ENCODE measurements at regions not wholly inside any gene's neighbourhood (a gene's known extent, or its start where the extent isn't known, plus 50 kb on each side); places are given as distances from the start of the nearest gene placed in this dataset.

- Histone ChIP-seq H3K4me3 (no peak overlapping the region), H3K27ac (no peak overlapping the region), H3K4me1 (replicated peaks in 1 of 2) (peaks cover 8 to 13% of the 10 kb centered on the region in 2 donors)
- ATAC-seq (replicated peaks in 6 of 8): no peak
- 88 to 100% (median 100%) methylated on average over 1 to 4 of the region's 4 CpGs; no CpG with 5 or more reads in 7 of the 10 experiments for WGBS, 10 experiments
- in situ Hi-C loops (cut with MboI; ENCODE audit: low pct_unique_long_range_greater_than_20kb in 2 of 9, low sequenced_read_pairs in 9 of 9, unreplicated experiment in 9 of 9): no loop called here
These were observed 58.3 kb upstream of the STXBP1 start for GRCh38 chr9:127553793-127554192.

- H3K27ac ChIP-seq: no peak overlapping the region
- 40 to 100% (median 65%) methylated on average over 1 to 7 of the region's 15 CpGs; no CpG with 5 or more reads in 3 of the 10 experiments for WGBS, 10 experiments
- in situ Hi-C loops (cut with MboI; ENCODE audit: low pct_unique_long_range_greater_than_20kb in 2 of 9, low sequenced_read_pairs in 9 of 9, unreplicated experiment in 9 of 9): no loop called here
These were observed 56.9 kb upstream of the STXBP1 start for GRCh38 chr9:127554966-127555839.

GRCh38 chr9:127555840-127556820, 55.9 kb upstream of the STXBP1 start:
- ATAC-seq (replicated peaks in 6 of 8): peak in 5 of 8 experiments; percentile 14 to 87 (median 78)
- WGBS, 10 experiments: 0 to 100% (median 70%) methylated on average over 1 to 3 of the region's 13 CpGs; no CpG with 5 or more reads in 6 of the 10 experiments
- Histone ChIP-seq H3K4me1 (replicated peaks in 1 of 2) (peaks cover 8 to 13% of the 10 kb centered on the region in 2 donors), H3K4me3 (no peak overlapping the region), H3K27ac (no peak overlapping the region)
- in situ Hi-C loops (cut with MboI; ENCODE audit: low pct_unique_long_range_greater_than_20kb in 2 of 9, low sequenced_read_pairs in 9 of 9, unreplicated experiment in 9 of 9): no loop called here

More at GRCh38 chr9:127554966-127555839, 56.9 kb upstream of the STXBP1 start:
- Histone ChIP-seq H3K4me3 (no peak overlapping the region), H3K4me1 (replicated peaks in 1 of 2) (peaks cover 8 to 13% of the 10 kb centered on the region in 2 donors)
- ATAC-seq (replicated peaks in 6 of 8): peak in 3 of 8 experiments; percentile 2 to 7 (median 3)

DNA sequence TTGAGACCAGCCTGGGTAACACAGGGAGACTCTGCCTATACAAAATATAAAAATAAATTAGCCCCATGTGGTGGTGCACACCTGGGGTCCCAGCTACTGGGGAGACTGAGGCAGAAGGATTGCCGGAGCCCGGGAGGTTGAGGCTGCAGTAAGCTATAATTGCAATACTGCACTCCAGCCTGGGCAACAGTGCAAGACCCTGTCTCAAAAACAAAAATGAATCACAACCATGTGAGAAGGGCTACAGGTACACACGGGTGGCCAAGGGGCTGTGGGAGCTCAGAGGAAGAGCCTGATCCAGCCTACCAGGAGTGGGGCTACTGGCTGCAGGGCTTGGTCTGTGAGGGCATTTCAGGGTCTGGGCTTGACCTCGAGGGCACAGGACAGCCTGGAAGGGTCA, 55.2 kb upstream of the STXBP1 start:
- no peak for ATAC-seq (replicated peaks in 6 of 8)
- peaks cover 8 to 13% of the 10 kb centered on the region in 2 donors for H3K4me1 ChIP-seq (replicated peaks in 1 of 2)
- in situ Hi-C loops (cut with MboI; ENCODE audit: low pct_unique_long_range_greater_than_20kb in 2 of 9, low sequenced_read_pairs in 9 of 9, unreplicated experiment in 9 of 9): no loop called here
- no peak overlapping the region for H3K27ac ChIP-seq
- no peak overlapping the region for H3K4me3 ChIP-seq
- WGBS, 10 experiments: 50 to 100% (median 80%) methylated on average over 1 of the region's 4 CpGs; no CpG with 5 or more reads in 6 of the 10 experiments

DNA sequence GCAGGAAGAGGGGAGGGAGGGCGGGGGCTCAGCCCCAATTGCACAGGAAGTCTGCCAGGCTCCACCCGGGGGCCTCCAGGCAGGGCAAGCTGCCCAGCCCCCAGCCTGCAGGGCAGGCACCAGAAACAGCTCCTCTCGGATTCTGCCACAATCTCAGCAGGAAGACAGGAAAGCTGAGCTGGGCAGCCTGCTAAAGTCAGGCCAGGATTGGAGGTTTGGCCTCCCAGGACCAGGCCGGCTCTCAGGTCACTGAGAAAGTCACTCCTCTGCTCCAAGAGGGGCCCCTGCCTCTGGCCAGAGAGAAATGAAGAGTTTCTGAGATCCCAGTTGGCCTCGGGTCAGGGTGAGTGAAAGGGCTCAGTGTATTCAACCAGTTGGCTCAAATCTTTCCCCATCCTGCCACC, 54.6 kb upstream of the STXBP1 start:
- peak overlapping the region in 1 of 2 donors; percentile 50 for H3K27ac ChIP-seq
- WGBS, 10 experiments: 0 to 80% methylated on average over 1 of the region's 5 CpGs; no CpG with 5 or more reads in 8 of the 10 experiments
- in situ Hi-C loops (cut with MboI; ENCODE audit: low pct_unique_long_range_greater_than_20kb in 2 of 9, low sequenced_read_pairs in 9 of 9, unreplicated experiment in 9 of 9): no loop called here
- no peak overlapping the region for H3K4me3 ChIP-seq
- ATAC-seq (replicated peaks in 6 of 8): peak in 4 of 8 experiments; percentile 4 to 25 (median 8)
- H3K4me1 ChIP-seq (replicated peaks in 1 of 2): peaks cover 8 to 13% of the 10 kb centered on the region in 2 donors

DNA sequence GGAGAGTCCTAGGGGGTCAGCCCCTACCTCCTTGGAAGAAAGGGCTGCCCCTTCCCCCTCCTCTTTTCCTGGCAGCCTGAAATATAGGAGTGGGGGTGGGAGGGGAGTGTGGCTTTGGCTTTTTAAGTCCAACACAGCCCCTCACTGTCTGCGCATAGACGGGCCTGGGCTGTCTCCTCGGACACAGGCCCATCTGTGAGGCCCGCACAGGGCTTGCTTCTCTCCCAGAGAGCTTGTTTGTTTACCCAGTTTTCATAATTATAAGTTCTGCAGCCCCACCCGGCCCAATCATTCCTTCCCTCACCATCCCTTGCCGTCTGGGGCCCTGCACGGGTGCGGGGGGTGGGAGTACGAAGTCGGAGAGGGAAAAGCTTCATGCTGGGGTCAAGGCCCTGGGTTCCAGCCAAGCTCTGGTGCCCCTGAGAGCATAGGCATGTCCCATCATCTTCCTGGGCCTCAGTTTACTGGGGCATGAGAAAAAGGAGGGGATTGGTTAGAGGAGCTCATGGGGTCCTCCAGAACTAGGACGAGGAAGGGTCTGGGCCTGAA, 54.0 kb upstream of the STXBP1 start:
- ATAC-seq (replicated peaks in 6 of 8): peak in 7 of 8 experiments; percentile 0 to 48 (median 10)
- Histone ChIP-seq H3K27ac (peak overlapping the region in 1 of 2 donors; percentile 50), H3K4me1 (replicated peaks in 1 of 2) (peaks cover 8 to 13% of the 10 kb centered on the region in 2 donors), H3K4me3 (no peak overlapping the region)
- in situ Hi-C loops (cut with MboI; ENCODE audit: low pct_unique_long_range_greater_than_20kb in 2 of 9, low sequenced_read_pairs in 9 of 9, unreplicated experiment in 9 of 9): no loop called here
- no CpG with 5 or more reads among the region's 11 CpGs for WGBS, 10 experiments

GRCh38 chr9:127558581-127559246, 53.4 kb upstream of the STXBP1 start:
- H3K27ac ChIP-seq: no peak overlapping the region
- H3K4me3 ChIP-seq: no peak overlapping the region
- ATAC-seq (replicated peaks in 6 of 8): no peak
- 15 to 100% (median 82%) methylated on average over 1 to 8 of the region's 9 CpGs; no CpG with 5 or more reads in 4 of the 10 experiments for WGBS, 10 experiments
- in situ Hi-C loops (cut with MboI; ENCODE audit: low pct_unique_long_range_greater_than_20kb in 2 of 9, low sequenced_read_pairs in 9 of 9, unreplicated experiment in 9 of 9): no loop called here
- H3K4me1 ChIP-seq (replicated peaks in 1 of 2): peaks cover 8 to 13% of the 10 kb centered on the region in 2 donors

DNA sequence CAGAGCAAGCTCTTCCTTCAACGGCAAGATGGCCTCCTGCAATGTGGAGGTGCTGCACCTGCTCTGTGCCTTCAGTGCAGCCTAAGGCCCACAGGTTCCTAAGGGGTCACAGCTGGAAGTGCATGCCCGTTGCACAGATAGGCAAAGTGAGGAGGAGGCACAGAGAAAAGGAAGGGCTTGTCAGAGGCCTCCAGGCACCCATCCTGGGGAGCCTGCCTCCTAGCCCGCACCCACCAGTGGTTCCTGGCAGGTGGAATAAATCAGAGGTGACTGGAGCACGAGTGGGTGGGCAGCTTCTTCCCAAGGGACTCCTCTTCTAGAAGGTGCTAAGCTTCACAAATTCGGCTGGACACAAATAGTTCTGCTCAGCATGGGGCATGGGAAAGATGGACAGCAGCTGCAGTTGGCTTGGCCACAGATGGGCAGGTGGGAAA, 52.8 kb upstream of the STXBP1 start:
- no peak for ATAC-seq (replicated peaks in 6 of 8)
- Histone ChIP-seq H3K4me3 (no peak overlapping the region), H3K27ac (no peak overlapping the region), H3K4me1 (replicated peaks in 1 of 2) (peaks cover 8 to 13% of the 10 kb centered on the region in 2 donors)
- in situ Hi-C loops (cut with MboI; ENCODE audit: low pct_unique_long_range_greater_than_20kb in 2 of 9, low sequenced_read_pairs in 9 of 9, unreplicated experiment in 9 of 9): no loop called here
- WGBS, 10 experiments: 50 to 90% (median 79%) methylated on average over 1 to 2 of the region's 5 CpGs; no CpG with 5 or more reads in 6 of the 10 experiments

DNA sequence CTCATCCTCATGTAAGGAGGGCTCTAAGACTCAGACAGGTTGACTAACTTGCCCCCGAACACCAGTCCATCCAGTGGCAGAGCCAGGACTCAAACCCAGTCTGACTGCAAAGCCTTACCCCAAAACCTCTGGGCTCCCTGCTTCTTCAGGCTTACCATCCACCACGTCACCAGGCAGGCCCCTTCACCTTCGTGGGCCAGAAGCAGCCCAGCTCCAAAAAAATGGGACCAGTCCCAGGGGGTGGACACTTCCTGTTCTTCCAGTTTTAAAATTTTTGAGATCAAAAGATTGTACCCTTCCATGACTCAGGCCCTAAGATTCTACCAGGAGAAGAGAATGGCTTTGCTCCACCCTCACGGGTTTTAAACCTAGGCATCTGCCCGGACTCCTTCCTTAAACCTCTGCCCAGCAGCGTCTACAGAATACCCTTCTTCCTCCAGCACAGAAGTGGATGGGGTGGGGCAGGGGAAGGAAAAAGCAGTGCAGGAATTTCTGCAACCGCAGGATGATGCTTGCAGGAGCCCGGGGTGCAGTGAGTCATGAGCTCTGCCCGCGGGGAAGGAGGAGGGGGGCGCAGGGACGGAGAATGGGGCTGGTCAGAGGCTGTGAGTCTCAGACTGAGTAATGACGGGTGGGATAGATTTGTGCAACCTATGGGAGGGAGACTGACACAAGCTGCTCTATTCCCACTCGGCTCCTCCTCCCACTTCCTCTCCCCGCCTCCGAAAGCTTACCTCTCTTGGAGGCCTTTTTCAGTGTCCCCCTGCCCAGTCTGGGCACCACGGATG, 50.4 kb upstream of the STXBP1 start:
- Histone ChIP-seq H3K4me3 (no peak overlapping the region), H3K4me1 (replicated peaks in 1 of 2) (peaks cover 8 to 13% of the 10 kb centered on the region in 2 donors), H3K27ac (no peak overlapping the region)
- peak; percentile 79 to 91 (median 85) for ATAC-seq (replicated peaks in 6 of 8)
- 0 to 100% (median 72%) methylated on average over 1 to 4 of the region's 17 CpGs; no CpG with 5 or more reads in 1 of the 10 experiments for WGBS, 10 experiments
- in situ Hi-C loops (cut with MboI; ENCODE audit: low pct_unique_long_range_greater_than_20kb in 2 of 9, low sequenced_read_pairs in 9 of 9, unreplicated experiment in 9 of 9): no loop called here

All from motor neuron (in vitro differentiated cells).